MM.1S (cell line): ENCODE measurements at regions not wholly inside any gene's neighbourhood (a gene's known extent, or its start where the extent isn't known, plus 50 kb on each side); places are given as distances from the start of the nearest gene placed in this dataset.
"Not testable (repeated sequence)": the region's sequence is repeated elsewhere in the genome, so short reads cannot be mapped to it uniquely, and the experiment has no call there.

Experiments
- DNase-seq: peaks from one replicate; pipeline ENCODE4 v3.0.0-alpha.2; 2015
- H2AFZ ChIP-seq: fragments of 300-600 bp; sonication (generic); 2 replicates; pipeline ENCODE4 v1.6.0; 2016; ENCODE audit warnings: antibody characterized with exemption, low read length
- H3F3A ChIP-seq: fragments of 300-600 bp; sonication (generic); 2 replicates; pipeline ENCODE4 v1.6.1; 2016; ENCODE audit warnings: mild to moderate bottlenecking, antibody characterized with exemption, low read length, moderate library complexity, mixed read lengths; ENCODE audit not compliant: insufficient read depth
- H3K27ac ChIP-seq: fragments of 300-600 bp; sonication (generic); 2 replicates; pipeline ENCODE4 v1.5.1; 2016; ENCODE audit warnings: mild to moderate bottlenecking, low read length
- H3K27me3 ChIP-seq: fragments of 300-600 bp; sonication (generic); replicated peaks from 2 replicates; pipeline ENCODE4 v1.6.0; 2016; ENCODE audit warnings: low read length; ENCODE audit not compliant: insufficient read depth
- H3K36me3 ChIP-seq: fragments of 300-600 bp; sonication (generic); replicated peaks from 2 replicates; pipeline ENCODE4 v1.6.1; 2016; ENCODE audit warnings: mild to moderate bottlenecking, low read length, mixed read lengths; ENCODE audit not compliant: insufficient read depth
- H3K4me1 ChIP-seq: fragments of 300-600 bp; sonication (generic); 2 replicates; pipeline ENCODE4 v1.6.1; 2016; ENCODE audit warnings: low read length, mixed read lengths
- H3K4me2 ChIP-seq: fragments of 300-600 bp; sonication (generic); 2 replicates; pipeline ENCODE4 v1.6.0; 2016; ENCODE audit warnings: low read depth, low read length
- H3K4me3 ChIP-seq: fragments of 300-600 bp; sonication (generic); 2 replicates; pipeline ENCODE4 v1.5.1; 2016; ENCODE audit warnings: low read length, mixed read lengths
- H3K79me2 ChIP-seq: fragments of 300-600 bp; sonication (generic); 2 replicates; pipeline ENCODE4 v1.6.1; 2016; ENCODE audit warnings: mixed run types, low read length, mixed read lengths
- H3K9ac ChIP-seq: fragments of 300-600 bp; sonication (generic); 2 replicates; pipeline ENCODE4 v1.6.1; 2016; ENCODE audit warnings: low read length, mixed read lengths
- H3K9me2 ChIP-seq: fragments of 300-600 bp; sonication (generic); replicated peaks from 2 replicates; pipeline ENCODE4 v1.6.1; 2016; ENCODE audit warnings: mild to moderate bottlenecking, low read length, mixed read lengths; ENCODE audit not compliant: insufficient read depth
- H3K9me3 ChIP-seq: fragments of 300-600 bp; sonication (generic); replicated peaks from 2 replicates; pipeline ENCODE4 v1.6.1; 2016; ENCODE audit warnings: mild to moderate bottlenecking, low read length, mixed read lengths; ENCODE audit not compliant: insufficient read depth
- H4K20me1 ChIP-seq: fragments of 300-600 bp; sonication (generic); 2 replicates; pipeline ENCODE4 v1.6.1; 2016; ENCODE audit warnings: mild to moderate bottlenecking, low read length, moderate library complexity, mixed read lengths; ENCODE audit not compliant: insufficient read depth
- CTCF ChIP-seq: fragments of 300-600 bp; sonication (generic); IDR thresholded peaks from 2 replicates; pipeline ENCODE4 v1.5.1; 2016; ENCODE audit warnings: antibody characterized with exemption, low read length, mixed read lengths
- EZH2 ChIP-seq: fragments of 300-600 bp; sonication (generic); optimal IDR thresholded peaks from 2 replicates; pipeline ENCODE3; 2017; ENCODE audit warnings: low read depth, mild to moderate bottlenecking, antibody characterized with exemption, low read length, mixed read lengths
- EZH2phosphoT487 ChIP-seq: fragments of 300-600 bp; sonication (generic); IDR thresholded peaks from 2 replicates; pipeline ENCODE4 v1.6.1; 2018; ENCODE audit warnings: antibody characterized with exemption, low read length

GRCh38 chr9:97145680-97146079 lies 106.7 kb upstream of the CTSV start:
- H3K9ac ChIP-seq, H3K9me2 ChIP-seq, H3K27me3 ChIP-seq, H3K4me1 ChIP-seq, H3K4me2 ChIP-seq, H3K27ac ChIP-seq, H3K9me3 ChIP-seq, H3F3A ChIP-seq, H2AFZ ChIP-seq, H3K79me2 ChIP-seq, DNase-seq, H4K20me1 ChIP-seq, H3K36me3 ChIP-seq, H3K4me3 ChIP-seq: not testable (repeated sequence)

- Histone ChIP-seq H3K36me3 (no peaks in the 10 kb centered on the region), H3K27me3 (no peaks in the 10 kb centered on the region), H3K9me3 (no peaks in the 10 kb centered on the region)
These were observed 101.6 kb upstream of the CTSV start for GRCh38 chr9:97140566-97140965.

GRCh38 chr9:97136421-97136820 lies 97.5 kb upstream of the CTSV start:
- no peak overlapping the region for H3K9ac ChIP-seq
- no peak overlapping the region for H2AFZ ChIP-seq
- H3K4me1 ChIP-seq: no peaks in the 10 kb centered on the region
- H3K27ac ChIP-seq: no peak overlapping the region
- H3K4me3 ChIP-seq: no peak overlapping the region
- no peaks in the 10 kb centered on the region for H3K79me2 ChIP-seq
- no peaks in the 10 kb centered on the region for H3K9me2 ChIP-seq
- no peak for TF ChIP-seq CTCF
- no peak for TF ChIP-seq EZH2
- TF ChIP-seq EZH2phosphoT487: no peak
- no peak overlapping the region for H3K4me2 ChIP-seq
- H3K36me3 ChIP-seq: no peaks in the 10 kb centered on the region
- H3K9me3 ChIP-seq: no peaks in the 10 kb centered on the region
- DNase-seq: no peak
- H4K20me1 ChIP-seq: no peaks in the 10 kb centered on the region
- no peaks in the 10 kb centered on the region for H3F3A ChIP-seq
- H3K27me3 ChIP-seq: no peaks in the 10 kb centered on the region

More at GRCh38 chr9:97140566-97140965, 101.6 kb upstream of the CTSV start:
- Histone ChIP-seq H3K27ac (no peak overlapping the region), H3K4me2 (no peak overlapping the region), H3K9ac (no peak overlapping the region), H2AFZ (no peak overlapping the region), H3K79me2 (no peaks in the 10 kb centered on the region), H3F3A (no peaks in the 10 kb centered on the region), H4K20me1 (no peaks in the 10 kb centered on the region), H3K4me3 (no peak overlapping the region), H3K9me2 (no peaks in the 10 kb centered on the region), H3K4me1 (no peaks in the 10 kb centered on the region)
- DNase-seq: no peak
- TF ChIP-seq EZH2 (no peak), CTCF (no peak), EZH2phosphoT487 (no peak)

GRCh38 chr9:97133966-97134365 lies 95.0 kb upstream of the CTSV start:
- not testable (repeated sequence) for H3K9me3 ChIP-seq, H2AFZ ChIP-seq, H3K27me3 ChIP-seq, H3F3A ChIP-seq, H3K9ac ChIP-seq, DNase-seq, H3K4me1 ChIP-seq, H3K79me2 ChIP-seq, H4K20me1 ChIP-seq, H3K27ac ChIP-seq, H3K36me3 ChIP-seq, H3K4me3 ChIP-seq, H3K9me2 ChIP-seq, H3K4me2 ChIP-seq
